ENCODE measurements at regions not wholly inside any gene's neighbourhood (a gene's known extent, or its start where the extent isn't known, plus 50 kb on each side); places are given as distances from the start of the nearest gene placed in this dataset.

DNA sequence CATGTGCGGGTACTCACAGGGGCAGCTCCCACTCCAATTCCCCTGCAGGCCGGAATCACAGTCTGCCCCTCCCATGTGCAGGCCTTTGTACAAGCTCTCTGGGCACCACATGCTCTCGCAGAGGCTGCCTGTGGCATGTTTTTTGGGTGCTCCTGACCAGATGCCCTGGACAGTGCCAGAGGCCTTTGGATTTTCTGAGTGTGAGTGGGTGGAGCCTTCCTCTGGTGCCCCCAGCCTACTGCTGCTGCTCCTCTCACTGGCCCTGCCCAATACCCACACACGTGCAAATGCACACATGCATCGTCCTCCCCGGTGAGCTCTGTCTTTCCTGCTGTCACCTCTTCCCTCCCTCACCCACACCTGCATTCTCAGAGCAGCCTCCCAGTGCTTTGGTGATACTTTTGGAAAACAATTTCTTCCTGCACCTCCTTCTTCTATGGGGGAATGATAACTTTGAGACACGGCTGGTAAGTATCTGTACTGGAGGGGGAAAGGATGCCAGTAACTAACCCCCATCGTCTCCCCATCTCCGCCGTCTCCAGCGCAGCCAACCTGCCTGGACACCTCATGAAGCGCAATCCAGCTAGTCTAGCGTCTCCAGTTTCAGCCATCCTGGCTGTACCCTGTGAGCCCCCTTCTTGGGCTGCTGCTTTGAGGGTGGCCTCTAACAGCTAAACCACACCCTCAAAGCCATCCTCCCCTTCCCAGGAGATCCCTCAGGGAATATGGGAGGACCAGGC is 229.4 kb upstream of the TOPAZ1 start:
- Mint-ChIP-seq H3K4me3 (no peak overlapping the region), H3K27me3 (ENCODE audit: low read depth) (peaks cover 46% of the 10 kb centered on the region), H3K27ac (no peak overlapping the region), H3K36me3 (ENCODE audit: low read depth) (no peaks in the 10 kb centered on the region), H3K4me1 (ENCODE audit: low read depth) (peaks cover 17% of the 10 kb centered on the region), H3K9me3 (ENCODE audit: insufficient read depth) (no peaks in the 10 kb centered on the region)
- no peak for DNase-seq
- no peak for ATAC-seq
- ChIA-PET CTCF (no interaction called here), POLR2A (no interaction called here)

DNA sequence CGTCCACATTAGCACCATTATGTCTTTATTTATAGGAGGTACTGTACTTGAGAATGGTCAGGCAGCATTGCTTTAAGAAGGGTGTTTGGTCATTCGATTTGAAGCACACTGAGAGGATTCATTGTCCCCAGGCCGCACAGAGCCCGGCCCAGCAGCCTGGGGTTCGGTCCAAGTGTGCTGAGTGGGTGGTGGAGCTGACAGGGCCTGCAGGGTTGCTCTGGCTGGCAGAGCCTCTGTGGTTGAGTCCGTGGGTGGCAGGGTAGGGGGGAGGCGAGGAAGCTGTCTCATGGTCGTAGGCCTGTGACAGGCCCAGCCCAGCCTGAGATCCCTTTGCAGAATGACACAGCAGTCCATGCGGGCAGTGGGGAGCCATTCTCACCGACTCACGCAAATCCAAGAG is 227.7 kb upstream of the TOPAZ1 start:
- CTCF ChIA-PET, result no interaction called here
- ATAC-seq, result no peak
- H3K4me1 Mint-ChIP-seq (ENCODE audit: low read depth), result peaks cover 24% of the 10 kb centered on the region
- no peaks in the 10 kb centered on the region for H3K9me3 Mint-ChIP-seq (ENCODE audit: insufficient read depth)
- POLR2A ChIA-PET, result no interaction called here
- no peak overlapping the region for H3K4me3 Mint-ChIP-seq
- H3K27me3 Mint-ChIP-seq (ENCODE audit: low read depth), result peaks cover 51% of the 10 kb centered on the region
- no peak overlapping the region for H3K27ac Mint-ChIP-seq
- DNase-seq, result no peak
- no peaks in the 10 kb centered on the region for H3K36me3 Mint-ChIP-seq (ENCODE audit: low read depth)

DNA sequence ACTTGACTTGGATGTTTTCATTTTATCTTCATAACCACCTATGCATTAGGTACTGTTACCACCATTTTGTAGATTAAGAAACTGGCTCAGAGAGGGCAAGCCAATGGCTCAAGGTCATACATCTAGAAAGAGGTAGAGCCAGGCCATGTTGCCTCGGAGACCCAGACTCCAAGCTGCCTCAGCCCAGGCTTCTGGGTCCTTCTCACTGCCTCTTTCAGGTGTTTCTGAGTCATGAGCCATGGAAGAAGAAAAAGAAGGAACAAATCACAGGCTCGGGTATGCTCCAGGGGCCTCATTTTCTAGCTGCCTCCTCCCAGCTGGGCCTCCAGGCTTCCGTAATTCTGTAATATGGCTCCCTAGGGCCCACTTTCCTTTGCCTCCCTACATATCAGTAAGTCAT is 226.5 kb upstream of the TOPAZ1 start:
- CTCF ChIA-PET, result no interaction called here
- H3K27me3 Mint-ChIP-seq (ENCODE audit: low read depth), result peaks cover 53% of the 10 kb centered on the region

DNA sequence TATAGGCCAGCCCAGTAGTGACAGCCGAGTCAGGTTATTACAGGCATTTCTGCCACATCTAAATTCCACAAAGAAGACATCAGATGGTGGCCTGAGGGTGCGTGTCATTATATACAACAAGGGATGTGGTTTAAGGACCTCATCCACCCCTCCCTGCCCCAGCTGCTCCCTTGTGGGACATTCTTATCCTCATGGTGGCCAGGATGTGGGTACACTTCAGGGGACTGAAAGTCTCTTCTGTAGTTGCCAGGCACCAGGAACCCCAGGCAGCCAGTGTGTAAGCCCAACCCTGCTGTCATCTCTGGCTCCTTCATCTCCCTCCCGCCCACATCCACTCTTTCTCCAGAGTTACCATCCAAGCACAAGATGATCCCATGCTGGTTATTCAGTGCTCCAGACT is 224.9 kb upstream of the TOPAZ1 start:
- ChIA-PET CTCF (no interaction called here), POLR2A (no interaction called here)
- Mint-ChIP-seq H3K36me3 (ENCODE audit: low read depth) (no peaks in the 10 kb centered on the region), H3K9me3 (ENCODE audit: insufficient read depth) (no peaks in the 10 kb centered on the region), H3K4me1 (ENCODE audit: low read depth) (peaks cover 26% of the 10 kb centered on the region), H3K4me3 (no peak overlapping the region), H3K27me3 (ENCODE audit: low read depth) (peaks cover 55% of the 10 kb centered on the region), H3K27ac (peak overlapping the region; percentile 58)
- peak; percentile 80 for DNase-seq
- peak; percentile 82 for ATAC-seq

More for the DNA sequence above, 226.5 kb upstream of the TOPAZ1 start:
- H3K36me3 Mint-ChIP-seq (ENCODE audit: low read depth), result no peaks in the 10 kb centered on the region
- no peak for ATAC-seq
- POLR2A ChIA-PET, result no interaction called here
- DNase-seq, result no peak
- H3K9me3 Mint-ChIP-seq (ENCODE audit: insufficient read depth), result no peaks in the 10 kb centered on the region
- no peak overlapping the region for H3K4me3 Mint-ChIP-seq
- peaks cover 24% of the 10 kb centered on the region for H3K4me1 Mint-ChIP-seq (ENCODE audit: low read depth)
- no peak overlapping the region for H3K27ac Mint-ChIP-seq

DNA sequence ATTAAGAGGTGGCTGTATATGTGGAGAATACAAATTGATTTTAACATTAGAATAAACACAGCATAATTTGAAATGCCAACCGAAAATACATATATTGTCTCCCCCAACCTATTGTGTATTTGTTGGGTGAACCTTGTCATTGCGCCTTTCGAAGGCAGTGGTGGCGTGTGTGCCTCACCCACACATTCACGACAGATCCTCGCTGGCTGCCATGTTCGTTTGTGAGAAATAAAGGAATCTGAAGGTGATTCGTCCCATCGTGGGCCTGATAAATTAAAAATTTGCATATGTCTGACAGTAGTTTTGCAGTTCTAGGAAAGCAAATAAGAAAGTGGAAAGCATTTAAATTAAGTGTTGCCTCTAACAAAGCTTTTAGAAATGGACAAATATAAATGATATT is 222.8 kb upstream of the TOPAZ1 start:
- peaks cover 30% of the 10 kb centered on the region for H3K4me1 Mint-ChIP-seq (ENCODE audit: low read depth)
- no peaks in the 10 kb centered on the region for H3K36me3 Mint-ChIP-seq (ENCODE audit: low read depth)
- no peaks in the 10 kb centered on the region for H3K9me3 Mint-ChIP-seq (ENCODE audit: insufficient read depth)
- peaks cover 62% of the 10 kb centered on the region for H3K27me3 Mint-ChIP-seq (ENCODE audit: low read depth)
- H3K27ac Mint-ChIP-seq, result no peak overlapping the region
- DNase-seq (no peak), ATAC-seq (no peak)
- ChIA-PET CTCF (interaction anchor here (0.6 kb wide), 1 partner anchor 1112 kb away, joined by 3 read pairs; no protein-coding TSS in a partner anchor), POLR2A (no interaction called here)
- H3K4me3 Mint-ChIP-seq, result no peak overlapping the region

DNA sequence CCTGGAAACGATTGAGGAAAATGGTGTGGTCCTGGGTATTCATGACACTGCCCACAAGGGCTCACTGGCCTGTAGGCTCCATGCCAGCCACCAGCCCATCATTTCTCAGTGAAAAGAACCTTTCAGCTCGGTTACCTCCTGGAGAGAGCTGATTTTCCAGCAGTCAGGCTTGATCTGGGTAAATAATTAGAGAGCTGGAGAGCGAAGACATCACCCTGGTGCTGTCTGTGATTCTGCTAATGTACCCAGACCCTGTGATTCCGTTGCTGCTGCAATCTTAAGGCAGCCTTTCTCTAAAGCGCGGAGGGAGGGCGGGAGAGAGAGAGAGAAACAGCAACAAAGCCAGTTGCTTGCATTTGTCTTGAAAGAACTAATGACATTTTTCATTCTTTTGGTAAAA is 221.9 kb upstream of the TOPAZ1 start:
- DNase-seq (no peak), ATAC-seq (no peak)
- peaks cover 67% of the 10 kb centered on the region for H3K27me3 Mint-ChIP-seq (ENCODE audit: low read depth)
- no peak overlapping the region for H3K4me3 Mint-ChIP-seq
- no peaks in the 10 kb centered on the region for H3K36me3 Mint-ChIP-seq (ENCODE audit: low read depth)
- ChIA-PET CTCF (interaction anchor here (1.1 kb wide), 1 partner anchor 251 kb away, joined by 4 read pairs; no protein-coding TSS in a partner anchor), POLR2A (no interaction called here)
- H3K9me3 Mint-ChIP-seq (ENCODE audit: insufficient read depth), result no peaks in the 10 kb centered on the region
- H3K4me1 Mint-ChIP-seq (ENCODE audit: low read depth), result peaks cover 30% of the 10 kb centered on the region
- H3K27ac Mint-ChIP-seq, result no peak overlapping the region

DNA sequence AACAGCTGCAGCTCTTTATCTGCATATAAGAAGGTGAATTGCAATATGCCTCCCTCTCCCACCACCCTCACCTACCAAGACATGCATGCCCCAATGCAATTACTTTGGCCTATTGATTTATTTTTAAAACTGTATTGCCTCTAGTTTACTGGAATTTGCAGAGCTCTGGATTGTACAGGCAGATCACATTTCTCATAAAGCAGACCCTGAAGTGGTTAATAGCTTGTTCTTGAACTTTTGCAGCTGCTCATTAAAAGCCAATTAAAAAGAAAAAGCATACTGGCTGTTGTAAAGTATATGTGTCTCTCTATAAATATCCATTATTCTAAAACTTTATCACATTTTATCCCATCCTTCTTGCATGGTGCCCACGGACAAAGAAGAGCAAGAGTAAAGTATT is 221.5 kb upstream of the TOPAZ1 start:
- no peak for ATAC-seq
- Mint-ChIP-seq H3K36me3 (ENCODE audit: low read depth) (no peaks in the 10 kb centered on the region), H3K4me1 (ENCODE audit: low read depth) (peaks cover 30% of the 10 kb centered on the region), H3K9me3 (ENCODE audit: insufficient read depth) (no peaks in the 10 kb centered on the region), H3K27ac (no peak overlapping the region), H3K4me3 (no peak overlapping the region), H3K27me3 (ENCODE audit: low read depth) (peaks cover 67% of the 10 kb centered on the region)
- POLR2A ChIA-PET, result no interaction called here
- CTCF ChIA-PET, result interaction anchor here (1.1 kb wide), 1 partner anchor 251 kb away, joined by 4 read pairs; no protein-coding TSS in a partner anchor
- DNase-seq, result no peak

DNA sequence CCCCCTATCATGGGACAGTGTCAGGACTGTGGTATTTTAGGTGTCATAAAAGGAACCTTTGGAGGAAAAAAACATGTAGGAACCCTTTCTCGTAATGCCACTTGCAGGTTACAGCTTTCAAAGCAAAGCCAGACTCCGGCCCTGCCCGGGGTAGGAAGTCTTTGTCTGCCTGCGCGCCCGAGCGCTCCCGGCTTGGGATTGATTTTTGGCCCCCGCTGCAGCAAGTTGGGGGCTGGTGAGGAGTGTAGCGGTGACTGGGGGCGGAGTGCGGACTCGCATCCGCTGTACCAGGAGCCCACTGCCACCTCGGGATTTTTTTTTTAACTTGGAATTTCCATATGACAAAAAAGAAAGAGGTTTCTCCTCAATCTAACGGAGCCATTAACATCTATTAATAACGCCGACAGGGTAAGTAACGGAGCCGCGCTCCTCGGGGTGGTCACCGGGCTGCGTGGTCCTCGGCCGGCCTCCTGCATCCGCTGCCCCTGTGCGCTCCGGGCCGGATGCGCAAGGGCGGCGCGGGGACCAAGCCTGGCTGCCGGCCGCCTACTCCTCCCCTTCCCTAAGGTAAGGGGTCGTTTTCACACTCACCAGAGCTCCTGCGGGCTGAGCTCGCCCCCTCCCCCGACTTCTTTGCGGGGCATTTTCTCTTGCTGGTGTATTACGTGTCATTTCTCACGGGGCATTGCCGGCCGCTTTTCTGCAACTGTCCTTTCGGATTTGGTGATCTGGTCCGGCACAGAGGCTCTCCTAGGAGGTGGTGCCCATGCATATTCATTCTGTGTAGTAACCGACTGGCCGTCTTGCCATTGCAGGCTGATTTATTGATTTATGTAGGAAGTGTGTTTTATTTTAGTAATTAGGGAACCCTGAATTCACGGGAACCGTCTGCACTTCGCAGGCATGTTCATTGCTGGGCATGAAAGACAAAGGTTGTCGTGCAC is 219.8 kb upstream of the TOPAZ1 start:
- no peaks in the 10 kb centered on the region for H3K36me3 Mint-ChIP-seq (ENCODE audit: low read depth)

DNA sequence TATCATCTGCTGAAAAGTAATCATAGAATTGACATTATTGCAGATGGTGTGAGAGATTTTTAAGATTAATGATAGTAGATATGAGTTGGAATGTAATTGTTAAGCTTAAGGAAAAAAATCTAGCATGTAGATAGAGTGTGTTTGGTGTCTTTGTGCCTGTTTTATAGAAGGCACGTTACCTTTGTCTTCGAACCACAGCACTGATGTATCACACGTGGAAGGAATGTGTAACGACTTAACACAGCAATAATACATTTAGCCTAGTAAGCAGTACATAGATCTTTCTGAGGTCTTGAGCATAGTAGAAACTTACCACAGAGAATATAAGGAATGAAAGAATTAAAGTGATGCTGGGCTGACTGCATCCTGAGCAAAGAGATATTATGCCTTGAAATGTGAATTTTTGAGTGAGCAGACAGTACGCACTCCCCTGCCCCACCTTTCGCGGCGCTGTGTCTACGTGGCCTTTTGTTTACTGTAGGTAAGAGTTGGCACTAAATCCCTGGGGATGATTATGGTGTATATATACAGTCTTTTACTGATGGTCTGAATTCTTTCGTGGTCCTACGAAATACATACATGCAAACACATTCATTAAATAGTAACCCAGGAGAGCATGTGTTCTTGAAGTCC is 217.6 kb upstream of the TOPAZ1 start:
- H3K36me3 Mint-ChIP-seq (ENCODE audit: low read depth), result no peaks in the 10 kb centered on the region
- H3K4me3 Mint-ChIP-seq, result no peak overlapping the region
- ATAC-seq (no peak), DNase-seq (no peak)
- H3K4me1 Mint-ChIP-seq (ENCODE audit: low read depth), result peaks cover 7% of the 10 kb centered on the region
- POLR2A ChIA-PET, result no interaction called here
- H3K27ac Mint-ChIP-seq, result no peak overlapping the region
- CTCF ChIA-PET, result no interaction called here
- peaks cover 73% of the 10 kb centered on the region for H3K27me3 Mint-ChIP-seq (ENCODE audit: low read depth)
- H3K9me3 Mint-ChIP-seq (ENCODE audit: insufficient read depth), result no peaks in the 10 kb centered on the region

More for the DNA sequence above, 219.8 kb upstream of the TOPAZ1 start:
- H3K27ac Mint-ChIP-seq, result no peak overlapping the region
- no peak for ATAC-seq
- CTCF ChIA-PET, result no interaction called here
- H3K4me1 Mint-ChIP-seq (ENCODE audit: low read depth), result peaks cover 17% of the 10 kb centered on the region
- no peak for DNase-seq
- H3K9me3 Mint-ChIP-seq (ENCODE audit: insufficient read depth), result no peaks in the 10 kb centered on the region
- peak overlapping the region; percentile 43 for H3K4me3 Mint-ChIP-seq
- POLR2A ChIA-PET, result no interaction called here
- peaks cover 76% of the 10 kb centered on the region for H3K27me3 Mint-ChIP-seq (ENCODE audit: low read depth)

DNA sequence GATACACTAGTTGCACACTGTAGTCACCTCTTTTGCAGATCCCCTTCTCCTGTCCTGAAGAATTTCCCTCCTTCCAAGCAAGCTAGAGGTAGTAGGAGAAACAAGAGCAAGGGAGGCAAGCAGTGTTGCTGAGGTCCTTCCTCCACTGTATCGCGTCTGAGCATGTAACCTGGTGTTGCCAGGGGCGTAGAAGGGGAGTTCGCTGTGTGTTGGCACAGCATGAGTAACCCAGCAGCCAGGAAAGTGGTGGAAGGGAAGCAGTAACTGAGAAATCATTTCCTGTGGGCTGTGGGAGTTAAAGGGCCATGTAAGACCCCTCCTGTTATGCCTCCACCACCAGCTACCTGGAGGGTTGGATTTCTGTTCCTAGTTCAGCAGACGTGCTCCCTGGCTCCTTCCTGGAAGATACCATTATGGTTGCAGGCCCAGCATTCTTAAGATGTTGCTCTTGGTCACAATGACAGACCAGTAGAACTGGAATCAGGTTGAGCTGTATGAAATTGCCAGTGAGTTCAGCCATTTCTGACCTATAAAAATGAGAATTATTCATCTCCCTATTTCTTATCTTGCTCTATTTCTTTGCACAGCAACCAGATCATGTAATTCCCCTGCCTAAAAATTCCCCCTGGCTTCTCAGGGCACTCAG is 215.3 kb upstream of the TOPAZ1 start:
- Mint-ChIP-seq H3K27ac (no peak overlapping the region), H3K36me3 (ENCODE audit: low read depth) (no peaks in the 10 kb centered on the region), H3K4me3 (no peak overlapping the region), H3K4me1 (ENCODE audit: low read depth) (peaks cover 7% of the 10 kb centered on the region), H3K27me3 (ENCODE audit: low read depth) (peaks cover 65% of the 10 kb centered on the region), H3K9me3 (ENCODE audit: insufficient read depth) (no peaks in the 10 kb centered on the region)
- no peak for ATAC-seq
- ChIA-PET POLR2A (no interaction called here), CTCF (no interaction called here)
- DNase-seq, result no peak

DNA sequence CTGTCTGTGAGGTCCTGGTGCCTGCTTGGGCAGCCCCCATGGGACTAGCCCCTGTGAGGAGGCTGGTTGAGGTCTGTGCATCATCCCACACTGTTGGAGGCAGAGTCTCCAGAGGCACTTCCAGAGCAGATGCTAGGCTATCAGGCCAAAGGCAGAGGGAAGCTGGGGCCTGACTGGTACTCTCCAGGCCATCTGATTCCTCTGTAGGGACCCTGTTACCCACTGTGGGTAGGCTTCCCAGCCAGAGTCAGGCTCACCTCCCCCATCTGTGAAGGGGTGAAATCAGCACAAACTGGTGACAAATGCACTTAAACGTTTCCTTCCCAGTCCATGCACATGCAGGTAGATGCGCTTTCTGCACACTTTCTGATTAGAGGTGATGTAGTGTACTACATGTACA is 212.6 kb upstream of the TOPAZ1 start:
- Mint-ChIP-seq H3K27ac (no peak overlapping the region), H3K4me1 (ENCODE audit: low read depth) (no peaks in the 10 kb centered on the region), H3K27me3 (ENCODE audit: low read depth) (peaks cover 60% of the 10 kb centered on the region), H3K36me3 (ENCODE audit: low read depth) (no peaks in the 10 kb centered on the region), H3K4me3 (no peak overlapping the region), H3K9me3 (ENCODE audit: insufficient read depth) (no peaks in the 10 kb centered on the region)
- no peak for ATAC-seq
- ChIA-PET CTCF (no interaction called here), POLR2A (no interaction called here)
- DNase-seq, result no peak

DNA sequence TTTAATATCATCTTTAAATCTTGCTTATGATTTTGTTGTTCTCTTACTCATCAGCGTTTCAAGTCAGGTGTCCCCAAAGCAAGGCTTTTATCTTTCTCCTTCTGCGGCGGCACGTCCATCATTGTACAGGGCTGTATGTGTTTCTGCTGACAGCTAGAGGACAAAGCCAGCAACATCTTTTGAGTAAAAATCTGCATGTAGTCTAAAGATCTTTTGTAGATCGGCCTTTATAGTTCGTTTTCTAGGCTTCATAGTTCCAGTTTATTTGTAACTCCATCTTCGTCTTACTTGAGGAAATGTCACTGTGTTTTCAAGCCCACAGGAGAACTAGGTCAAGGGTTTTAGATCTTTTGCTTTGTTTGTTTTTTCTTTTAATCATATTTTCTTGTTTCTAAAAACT is 211.4 kb upstream of the TOPAZ1 start:
- H3K9me3 Mint-ChIP-seq (ENCODE audit: insufficient read depth), result no peaks in the 10 kb centered on the region
- no peak for ATAC-seq

More for the DNA sequence above, 211.4 kb upstream of the TOPAZ1 start:
- Mint-ChIP-seq H3K36me3 (ENCODE audit: low read depth) (no peaks in the 10 kb centered on the region), H3K27me3 (ENCODE audit: low read depth) (peaks cover 52% of the 10 kb centered on the region), H3K4me3 (no peak overlapping the region), H3K27ac (no peak overlapping the region), H3K4me1 (ENCODE audit: low read depth) (no peaks in the 10 kb centered on the region)
- ChIA-PET POLR2A (no interaction called here), CTCF (no interaction called here)
- DNase-seq, result no peak
